ENCODE measurements at regions not wholly inside any gene's neighbourhood (a gene's known extent, or its start where the extent isn't known, plus 50 kb on each side); places are given as distances from the start of the nearest gene placed in this dataset.

- TF ChIP-seq POLR2A (IDR thresholded peaks at IDR 0.05) (no peak), CTCF (IDR thresholded peaks at IDR 0.05) (no peak), POLR2AphosphoS5 (IDR thresholded peaks at IDR 0.05) (no peak)
These were observed 682.4 kb downstream of the KCNJ18 start for GRCh38 chr17:22374741-22375140.
